Colonic mucosa (tissue), 4 donors: ENCODE measurements at regions not wholly inside any gene's neighbourhood (a gene's known extent, or its start where the extent isn't known, plus 50 kb on each side); places are given as distances from the start of the nearest gene placed in this dataset.
A peak's percentile ranks its signal among the peaks of the same experiment; 100 is the strongest.

Source experiments
- DNase-seq: peaks from one replicate; pipeline ENCODE4 v3.0.0-alpha.2; 2020
- H3K27ac ChIP-seq: fragments of 200-600 bp; one replicate; pipeline ENCODE4 v1.8.0; 2021
- H3K27me3 ChIP-seq: fragments of 200-600 bp; one replicate; pipeline ENCODE4 v1.8.0; 2021
- H3K36me3 ChIP-seq: fragments of 200-600 bp; one replicate; pipeline ENCODE4 v1.8.0; 2021
- H3K4me1 ChIP-seq: fragments of 200-600 bp; one replicate; pipeline ENCODE4 v1.8.0; 2021; ENCODE audit warnings: mild to moderate bottlenecking
- H3K4me3 ChIP-seq: fragments of 200-600 bp; one replicate; pipeline ENCODE4 v1.8.0; 2021
- H3K9ac ChIP-seq, 2 donors: one replicate each; pipeline ENCODE4 v1.7.0; 2013; ENCODE audit warnings: control low read depth in 2 of 2, low read depth in 2 of 2, low read length in 2 of 2
- H3K9me3 ChIP-seq: fragments of 200-600 bp; one replicate; pipeline ENCODE4 v1.8.0; 2021
- intact Hi-C: fragments of 100-400 bp; cut with DNase I; formaldehyde crosslinking; loops from one replicate; pipeline ENCODE4 v1.14.1; 2022
- TF ChIP-seq, protein P1 (sequence below): fragments of 200-600 bp; IDR thresholded peaks from one replicate; pipeline ENCODE4 v1.8.0; 2022; ENCODE audit warnings: antibody characterized with exemption, mild to moderate bottlenecking
- donor health status: healthy.
- donor health status: DM: no; HTN: no; CAD: no.
- donor health status: DM: no; HTN: no; CAD: no.

DNA sequence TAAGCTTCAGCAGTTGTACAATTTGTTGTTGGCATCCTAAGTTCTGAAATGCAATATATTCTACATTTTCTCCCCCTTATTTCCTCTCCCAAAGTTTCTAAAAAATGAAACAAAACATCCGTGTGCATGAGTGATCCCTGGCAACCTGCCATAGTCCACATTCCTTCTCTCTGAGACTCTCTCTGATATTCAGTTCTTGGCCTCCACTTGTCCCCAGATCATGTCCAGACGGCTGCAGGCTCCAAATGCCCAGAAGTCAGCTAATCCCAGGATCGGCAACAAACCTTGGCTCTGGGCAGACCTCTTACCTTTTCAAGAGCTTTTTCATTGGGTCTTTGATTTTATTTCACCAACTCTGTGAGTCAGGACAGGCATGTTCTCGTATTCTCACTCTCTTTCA is 187.8 kb downstream of the ETS2 start:
- Histone ChIP-seq H3K9ac (no peak overlapping the region), H3K36me3 (no peaks in the 10 kb centered on the region), H3K4me3 (no peak overlapping the region), H3K9me3 (no peaks in the 10 kb centered on the region), H3K27ac (peak overlapping the region; percentile 44), H3K27me3 (no peaks in the 10 kb centered on the region), H3K4me1 (peaks cover 12% of the 10 kb centered on the region)
- DNase-seq, result peak; percentile 52
- TF ChIP-seq, protein P1, sequence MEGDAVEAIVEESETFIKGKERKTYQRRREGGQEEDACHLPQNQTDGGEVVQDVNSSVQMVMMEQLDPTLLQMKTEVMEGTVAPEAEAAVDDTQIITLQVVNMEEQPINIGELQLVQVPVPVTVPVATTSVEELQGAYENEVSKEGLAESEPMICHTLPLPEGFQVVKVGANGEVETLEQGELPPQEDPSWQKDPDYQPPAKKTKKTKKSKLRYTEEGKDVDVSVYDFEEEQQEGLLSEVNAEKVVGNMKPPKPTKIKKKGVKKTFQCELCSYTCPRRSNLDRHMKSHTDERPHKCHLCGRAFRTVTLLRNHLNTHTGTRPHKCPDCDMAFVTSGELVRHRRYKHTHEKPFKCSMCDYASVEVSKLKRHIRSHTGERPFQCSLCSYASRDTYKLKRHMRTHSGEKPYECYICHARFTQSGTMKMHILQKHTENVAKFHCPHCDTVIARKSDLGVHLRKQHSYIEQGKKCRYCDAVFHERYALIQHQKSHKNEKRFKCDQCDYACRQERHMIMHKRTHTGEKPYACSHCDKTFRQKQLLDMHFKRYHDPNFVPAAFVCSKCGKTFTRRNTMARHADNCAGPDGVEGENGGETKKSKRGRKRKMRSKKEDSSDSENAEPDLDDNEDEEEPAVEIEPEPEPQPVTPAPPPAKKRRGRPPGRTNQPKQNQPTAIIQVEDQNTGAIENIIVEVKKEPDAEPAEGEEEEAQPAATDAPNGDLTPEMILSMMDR, result no peak
- intact Hi-C loops, result no loop called here

DNA sequence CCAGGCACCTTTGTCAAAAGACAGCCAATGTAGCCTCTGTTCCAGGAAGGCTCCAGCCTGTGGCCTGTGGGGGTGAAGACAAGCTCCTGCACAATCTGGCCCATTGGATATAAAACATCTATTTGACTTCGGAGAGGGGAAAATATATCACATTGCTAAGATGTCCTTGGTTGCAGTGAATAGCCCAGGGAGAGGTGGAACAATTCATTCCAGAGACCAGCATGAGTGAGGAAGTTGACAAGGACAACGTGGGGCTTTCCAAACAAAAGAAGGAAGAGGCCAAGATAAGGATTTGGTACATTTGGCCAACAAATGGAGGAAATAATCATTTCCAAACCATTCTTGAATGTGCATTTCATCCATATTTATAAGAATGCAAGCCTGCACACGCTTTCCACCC is 187.0 kb downstream of the ETS2 start:
- peaks cover 12% of the 10 kb centered on the region for H3K4me1 ChIP-seq
- H3K9me3 ChIP-seq, result no peaks in the 10 kb centered on the region
- no peak overlapping the region for H3K9ac ChIP-seq
- intact Hi-C loops, result no loop called here
- no peak for DNase-seq
- TF ChIP-seq, protein P1, result no peak
- H3K4me3 ChIP-seq, result no peak overlapping the region
- H3K27me3 ChIP-seq, result no peaks in the 10 kb centered on the region
- no peaks in the 10 kb centered on the region for H3K36me3 ChIP-seq
- peak overlapping the region; percentile 44 for H3K27ac ChIP-seq

DNA sequence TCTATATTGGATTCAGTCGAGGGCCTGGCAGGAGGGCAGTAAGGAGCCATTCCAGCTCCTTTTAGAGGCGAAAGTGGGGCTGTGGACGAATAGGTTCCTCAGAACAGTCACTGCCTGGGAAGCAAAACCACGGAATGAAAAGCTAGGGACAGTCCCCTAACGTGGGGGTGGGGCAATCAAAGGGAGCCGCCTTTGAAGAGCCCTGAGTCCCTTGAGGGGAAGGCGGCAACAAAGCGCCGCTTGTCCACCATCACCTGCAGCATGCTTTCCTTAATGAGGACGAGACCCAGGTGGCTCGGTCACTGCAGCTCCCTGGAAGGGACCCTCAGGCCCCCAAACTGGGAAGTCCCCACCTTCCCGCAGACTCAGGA is 184.7 kb downstream of the ETS2 start:
- intact Hi-C loops, result no loop called here
- Histone ChIP-seq H3K9me3 (no peaks in the 10 kb centered on the region), H3K4me3 (no peak overlapping the region), H3K4me1 (peaks cover 12% of the 10 kb centered on the region), H3K27ac (peak overlapping the region; percentile 27), H3K27me3 (no peaks in the 10 kb centered on the region), H3K36me3 (no peaks in the 10 kb centered on the region), H3K9ac (peak overlapping the region in 1 of 2 donors; percentile 23)
- DNase-seq, result peak; percentile 56
- TF ChIP-seq, protein P1, result no peak

DNA sequence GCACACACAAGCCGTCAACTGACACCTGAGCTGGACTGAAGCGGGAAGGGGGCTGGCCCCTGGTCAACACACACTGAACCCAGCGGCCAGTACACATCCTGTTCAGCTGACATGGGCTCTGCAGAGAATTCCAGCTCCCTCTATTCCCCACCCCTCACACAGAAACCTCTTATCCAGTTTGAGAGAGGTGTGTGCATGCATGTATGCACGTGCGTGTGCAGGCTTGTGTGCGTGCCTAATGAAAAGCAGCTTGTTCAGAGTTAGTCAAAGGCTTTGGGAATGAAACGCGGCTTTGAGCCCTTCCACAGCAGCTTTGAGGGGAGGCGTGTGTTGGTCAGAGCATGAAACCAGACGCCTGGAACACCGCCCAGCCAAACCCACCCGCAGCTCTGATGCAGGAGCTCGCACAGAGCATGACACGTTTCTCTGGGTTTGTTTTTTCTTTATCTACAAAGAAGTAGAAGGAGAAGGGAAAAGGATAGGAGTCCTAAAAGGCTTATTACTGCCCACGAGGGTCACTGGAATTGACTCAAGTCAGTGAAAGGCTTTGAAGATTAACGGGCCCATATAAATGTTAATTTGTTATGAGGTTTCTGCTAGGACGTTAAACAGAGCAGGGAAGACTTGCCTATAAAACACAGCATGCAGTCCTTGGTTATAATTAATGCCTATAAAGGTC is 184.2 kb downstream of the ETS2 start:
- peak overlapping the region; percentile 27 for H3K27ac ChIP-seq
- no peak overlapping the region for H3K4me3 ChIP-seq
- TF ChIP-seq, protein P1, result no peak
- H3K4me1 ChIP-seq, result peaks cover 12% of the 10 kb centered on the region
- DNase-seq, result no peak
- no peaks in the 10 kb centered on the region for H3K27me3 ChIP-seq
- H3K9ac ChIP-seq, result peak overlapping the region in 1 of 2 donors; percentile 23
- no peaks in the 10 kb centered on the region for H3K36me3 ChIP-seq
- no peaks in the 10 kb centered on the region for H3K9me3 ChIP-seq
- intact Hi-C loops, result no loop called here

DNA sequence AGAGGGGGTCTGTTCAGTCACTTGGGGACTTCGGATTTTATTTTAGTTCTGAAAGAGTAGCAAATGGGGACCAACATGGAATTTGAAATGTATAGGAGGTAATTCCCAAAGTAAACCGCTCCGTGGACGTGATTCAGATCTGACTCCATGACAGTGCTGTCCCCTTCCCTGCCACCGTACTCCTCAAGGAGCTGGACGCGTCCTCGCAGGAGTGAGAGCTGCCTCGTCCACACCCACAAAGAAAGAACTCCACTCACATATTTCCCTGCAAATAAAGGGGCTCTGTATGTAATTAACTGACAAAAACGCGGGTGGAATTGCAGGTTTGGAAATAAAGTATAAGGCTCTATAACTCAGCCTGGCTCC is 183.6 kb downstream of the ETS2 start:
- peak overlapping the region; percentile 27 for H3K27ac ChIP-seq
- no peak overlapping the region for H3K4me3 ChIP-seq
- intact Hi-C loops, result no loop called here
- peak overlapping the region in 1 of 2 donors; percentile 23 for H3K9ac ChIP-seq
- DNase-seq, result no peak
- H3K36me3 ChIP-seq, result no peaks in the 10 kb centered on the region
- H3K27me3 ChIP-seq, result no peaks in the 10 kb centered on the region
- TF ChIP-seq, protein P1, result no peak
- no peaks in the 10 kb centered on the region for H3K9me3 ChIP-seq
- peaks cover 12% of the 10 kb centered on the region for H3K4me1 ChIP-seq
